ENCODE measurements at regions not wholly inside any gene's neighbourhood (a gene's known extent, or its start where the extent isn't known, plus 50 kb on each side); places are given as distances from the start of the nearest gene placed in this dataset.

DNA sequence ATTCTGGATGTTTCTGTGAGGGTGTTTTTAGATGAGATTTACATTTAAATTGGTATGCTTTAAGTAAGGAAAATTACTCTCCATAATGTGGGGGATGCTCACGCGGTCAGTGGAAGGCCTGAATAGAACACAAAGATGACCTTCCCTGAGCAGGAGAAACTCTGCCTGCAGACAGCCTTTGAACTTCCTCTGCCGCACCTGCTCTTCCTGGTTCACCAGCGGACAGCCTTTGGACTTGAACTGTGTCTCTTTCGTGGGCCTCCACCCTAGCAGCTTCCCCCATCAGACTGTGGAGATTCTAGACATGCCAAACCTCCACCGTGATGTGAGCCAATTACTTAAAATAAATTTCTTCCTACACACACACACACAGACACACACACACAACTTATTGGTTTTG is 210.7 kb downstream of the EFCAB11 start:
- TF ChIP-seq CTCF (IDR thresholded peaks at IDR 0.05) (no peak), POLR2A (IDR thresholded peaks at IDR 0.05) (no peak)

Data from right lobe of liver (tissue), 4 donors.